ENCODE measurements at regions not wholly inside any gene's neighbourhood (a gene's known extent, or its start where the extent isn't known, plus 50 kb on each side); places are given as distances from the start of the nearest gene placed in this dataset.
"Not testable (repeated sequence)": the region's sequence is repeated elsewhere in the genome, so short reads cannot be mapped to it uniquely, and the experiment has no call there.

GRCh38 chr4:23105759-23106370 lies 413.1 kb downstream of the GBA3 start:
- DNase-seq (ENCODE audit: low read depth, low spot score), result no peak

DNA sequence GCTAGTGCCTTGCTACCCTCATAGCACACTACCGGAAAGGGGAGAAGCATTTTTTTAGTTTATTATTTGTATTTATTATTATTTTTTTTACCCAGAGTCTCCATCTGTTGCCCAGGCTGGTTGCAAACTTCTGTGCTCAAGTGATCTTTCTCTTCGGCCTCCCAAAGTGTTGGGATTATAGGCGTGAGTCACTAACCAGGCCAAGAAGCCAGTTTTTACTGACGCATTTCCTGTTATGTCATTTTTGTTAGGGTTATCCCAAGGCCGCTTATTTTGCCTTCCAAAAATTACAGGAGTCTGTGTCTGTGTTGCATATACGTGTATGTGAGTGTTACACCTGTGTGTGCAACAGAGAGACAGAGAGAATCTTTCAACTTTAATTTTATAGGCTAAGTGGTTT lies 404.5 kb downstream of the GBA3 start:
- no peak for DNase-seq (ENCODE audit: low read depth, low spot score)

GRCh38 chr4:23091711-23092110 lies 399.0 kb downstream of the GBA3 start:
- no peak for DNase-seq (ENCODE audit: low read depth, low spot score)

GRCh38 chr4:23085249-23085568 lies 392.5 kb downstream of the GBA3 start:
- no peak for DNase-seq (ENCODE audit: low read depth, low spot score)

GRCh38 chr4:23084559-23085248 lies 392.0 kb downstream of the GBA3 start:
- no peak for DNase-seq (ENCODE audit: low read depth, low spot score)

GRCh38 chr4:23083391-23083790 lies 390.7 kb downstream of the GBA3 start:
- DNase-seq (ENCODE audit: low read depth, low spot score), result no peak

- DNase-seq (ENCODE audit: low read depth, low spot score), result not testable (repeated sequence)
Observed at GRCh38 chr4:23080171-23080570, 387.4 kb downstream of the GBA3 start.

DNA sequence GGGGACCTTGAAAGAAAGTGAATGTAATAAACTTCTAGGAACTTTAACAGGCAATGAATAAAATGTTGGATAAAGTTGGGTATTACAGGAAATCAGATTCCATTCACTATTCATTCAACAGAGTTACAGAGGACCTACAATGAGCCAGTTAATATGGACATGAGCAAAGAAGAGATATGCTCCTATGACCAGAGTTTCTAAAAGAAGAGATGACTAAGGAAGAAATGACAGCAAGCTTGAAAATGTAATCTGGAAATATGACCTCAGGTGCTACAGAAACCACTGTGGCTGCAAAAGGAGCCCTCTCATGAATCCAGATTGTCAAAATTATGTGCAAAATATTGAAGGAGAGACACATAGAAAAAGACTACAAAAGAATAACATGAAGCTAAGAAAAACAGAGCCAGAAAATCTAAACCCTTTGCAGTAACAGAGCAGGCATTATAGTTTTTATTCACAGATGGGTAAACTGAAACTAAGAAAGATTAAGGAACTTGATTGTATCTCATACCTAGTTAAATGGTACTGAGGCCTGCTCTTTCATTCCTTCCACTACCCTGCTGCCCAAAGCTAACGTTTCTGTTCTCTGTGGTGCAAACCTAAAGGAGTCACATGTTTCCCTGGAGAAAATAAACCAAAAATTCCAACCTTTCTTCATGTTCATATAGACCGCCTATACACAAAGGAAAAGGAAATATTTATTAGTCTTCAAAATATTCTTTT lies 378.3 kb downstream of the GBA3 start:
- no peak for DNase-seq (ENCODE audit: low read depth, low spot score)

DNA sequence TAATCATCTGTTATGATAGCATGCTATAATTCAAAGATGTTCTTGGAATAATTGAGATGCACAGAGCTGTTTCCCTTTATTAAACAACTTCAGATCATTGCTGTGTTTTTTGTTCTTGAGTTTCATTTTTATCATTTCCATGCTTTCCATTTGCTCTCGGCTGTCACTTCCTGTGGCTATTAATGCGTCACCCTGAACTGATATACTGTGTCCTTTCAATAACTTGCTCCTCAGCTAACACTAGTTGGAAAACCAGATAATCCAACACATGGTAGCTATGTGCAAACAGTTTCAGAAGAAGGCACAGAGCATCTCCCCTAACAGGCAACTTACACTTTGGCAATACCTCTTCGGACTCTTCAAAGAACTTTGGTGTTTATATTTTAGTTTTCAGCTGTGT lies 376.0 kb downstream of the GBA3 start:
- DNase-seq (ENCODE audit: low read depth, low spot score), result no peak

DNA sequence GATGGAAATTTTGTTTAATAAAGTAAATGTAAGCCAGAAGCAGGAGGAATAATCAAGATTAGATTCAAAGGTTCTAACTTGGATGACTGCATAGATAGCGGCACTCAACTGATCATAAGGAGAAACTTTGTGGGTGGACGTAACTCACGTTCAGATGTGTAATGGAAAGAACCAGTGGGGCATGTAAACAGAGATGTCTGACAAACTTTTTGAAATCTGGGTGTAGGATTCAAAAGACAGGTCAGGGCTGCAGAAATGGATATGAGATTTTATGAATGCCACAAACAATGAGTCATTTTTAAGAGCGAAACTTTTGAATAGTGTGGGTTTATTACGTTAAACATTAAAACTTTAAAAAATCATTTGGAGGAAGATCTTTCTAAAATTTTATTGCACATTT lies 375.6 kb downstream of the GBA3 start:
- DNase-seq (ENCODE audit: low read depth, low spot score), result no peak

DNA sequence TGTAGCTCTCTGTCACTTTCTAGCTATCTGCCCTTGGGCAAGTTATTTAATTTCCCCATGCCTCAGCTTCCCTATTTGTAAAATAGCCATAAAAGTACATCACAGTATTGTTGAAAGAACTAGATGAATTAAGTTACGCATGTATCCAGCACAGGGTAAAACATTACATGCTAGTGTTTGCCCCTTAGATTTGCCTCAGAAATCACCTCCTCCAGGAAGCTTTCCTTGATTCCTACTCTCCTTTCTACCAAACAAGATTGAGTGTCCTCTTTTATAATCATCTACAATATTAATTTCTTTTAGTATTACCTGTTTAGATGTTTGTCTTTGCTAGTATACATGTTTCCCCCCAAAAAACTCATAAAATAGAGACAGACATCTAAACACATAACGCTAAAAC lies 369.5 kb downstream of the GBA3 start:
- DNase-seq (ENCODE audit: low read depth, low spot score), result no peak

GRCh38 chr4:23061431-23061830 lies 368.7 kb downstream of the GBA3 start:
- no peak for DNase-seq (ENCODE audit: low read depth, low spot score)

GRCh38 chr4:23060776-23061175 lies 368.0 kb downstream of the GBA3 start:
- DNase-seq (ENCODE audit: low read depth, low spot score), result no peak

- DNase-seq (ENCODE audit: low read depth, low spot score), result no peak
Observed at GRCh38 chr4:23058165-23058776, 365.5 kb downstream of the GBA3 start.

DNA sequence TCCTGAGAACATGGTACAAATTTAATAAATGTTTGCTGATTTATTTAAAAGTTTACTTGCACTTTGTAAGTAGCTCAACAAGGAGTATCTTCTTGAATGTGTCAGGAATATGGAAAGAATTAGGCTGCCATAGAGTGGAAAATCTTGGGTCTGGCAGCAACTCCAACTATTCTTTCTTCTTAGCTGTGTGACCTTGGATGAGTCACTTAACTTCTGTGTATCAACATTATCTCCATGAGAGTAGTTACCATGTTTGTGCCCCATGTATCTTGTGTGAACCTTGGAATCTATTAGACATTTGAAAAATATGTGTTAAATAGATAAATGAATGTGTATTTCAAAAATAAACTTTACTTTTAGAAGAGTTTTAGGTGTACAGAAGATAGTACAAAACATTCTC lies 348.8 kb downstream of the GBA3 start:
- DNase-seq (ENCODE audit: low read depth, low spot score), result no peak

DNA sequence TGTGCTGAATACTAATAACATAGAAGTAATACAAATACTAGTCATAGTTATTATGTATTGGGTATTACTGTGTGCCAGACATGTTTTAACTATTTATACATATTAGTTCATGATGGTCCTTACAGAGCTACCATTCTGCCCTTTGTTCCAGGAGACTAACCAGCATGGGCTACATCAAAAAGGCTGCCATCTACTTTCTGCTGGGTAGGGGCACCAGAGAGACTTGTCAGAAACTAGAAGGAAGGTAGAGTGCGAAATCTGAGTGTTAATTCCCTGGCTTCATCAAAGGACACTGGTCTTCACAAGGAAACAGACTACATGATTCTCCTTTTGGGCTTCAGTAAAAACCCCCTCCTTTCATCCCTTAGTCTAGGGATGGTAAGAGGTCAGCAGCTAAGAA lies 347.8 kb downstream of the GBA3 start:
- DNase-seq (ENCODE audit: low read depth, low spot score), result no peak

DNA sequence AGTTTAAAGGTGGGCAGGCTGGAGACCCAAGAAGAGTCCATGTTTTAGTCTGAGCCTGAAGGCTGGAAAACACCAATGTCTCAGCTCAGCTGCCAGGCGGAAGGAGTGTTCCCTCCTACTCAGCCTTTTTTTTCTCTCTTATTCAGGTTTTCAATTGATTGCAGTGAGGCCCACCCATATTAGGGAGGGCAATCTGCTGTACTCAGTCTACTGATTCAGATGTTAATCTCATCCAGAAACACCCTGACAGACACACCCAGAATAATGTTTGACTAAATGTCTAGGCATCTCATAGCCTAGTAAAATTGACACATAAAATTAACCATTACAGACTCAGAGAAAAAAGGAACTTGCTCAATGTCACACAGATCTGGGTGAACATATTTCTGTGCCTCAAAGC lies 347.1 kb downstream of the GBA3 start:
- DNase-seq (ENCODE audit: low read depth, low spot score), result no peak

DNA sequence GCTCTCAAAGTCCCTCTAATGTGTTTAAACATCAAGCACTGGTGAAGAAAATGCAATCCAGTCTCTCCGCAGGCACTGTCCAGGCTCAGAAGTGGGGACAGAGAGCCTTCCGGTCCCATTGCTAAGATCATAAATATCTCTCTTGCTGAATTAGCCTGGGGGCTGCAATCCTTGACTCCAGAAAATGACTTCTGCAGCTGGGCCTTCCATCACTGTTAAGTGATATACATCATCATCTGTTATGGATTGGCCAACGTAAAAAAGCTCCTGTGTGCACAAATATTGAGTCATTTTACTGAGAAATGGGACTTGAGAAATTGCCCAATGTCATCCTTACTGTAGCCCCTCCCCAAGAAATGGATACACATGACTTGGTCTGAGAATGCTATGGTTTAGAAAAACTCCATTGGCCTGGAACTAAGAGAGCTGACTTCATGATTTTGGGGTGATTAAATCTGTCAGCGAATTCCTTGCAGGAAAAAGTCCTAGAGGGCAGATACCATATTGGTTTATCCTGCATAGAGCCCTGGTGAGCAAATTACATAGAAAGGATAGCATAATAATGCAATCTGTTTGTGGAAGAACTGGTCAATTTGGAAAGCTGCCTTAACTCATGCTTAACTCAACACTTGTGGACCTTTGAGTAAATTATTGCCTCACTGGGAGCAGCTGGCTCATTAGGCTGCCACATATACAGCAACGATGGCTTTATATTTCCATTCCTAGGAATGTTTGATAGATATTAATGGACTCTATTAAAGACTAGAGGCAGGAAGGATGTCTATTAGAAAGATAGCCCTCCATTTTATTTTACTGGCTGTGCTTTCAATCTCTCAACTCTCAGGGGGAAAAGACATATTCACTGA lies 346.1 kb downstream of the GBA3 start:
- no peak for DNase-seq (ENCODE audit: low read depth, low spot score)

DNA sequence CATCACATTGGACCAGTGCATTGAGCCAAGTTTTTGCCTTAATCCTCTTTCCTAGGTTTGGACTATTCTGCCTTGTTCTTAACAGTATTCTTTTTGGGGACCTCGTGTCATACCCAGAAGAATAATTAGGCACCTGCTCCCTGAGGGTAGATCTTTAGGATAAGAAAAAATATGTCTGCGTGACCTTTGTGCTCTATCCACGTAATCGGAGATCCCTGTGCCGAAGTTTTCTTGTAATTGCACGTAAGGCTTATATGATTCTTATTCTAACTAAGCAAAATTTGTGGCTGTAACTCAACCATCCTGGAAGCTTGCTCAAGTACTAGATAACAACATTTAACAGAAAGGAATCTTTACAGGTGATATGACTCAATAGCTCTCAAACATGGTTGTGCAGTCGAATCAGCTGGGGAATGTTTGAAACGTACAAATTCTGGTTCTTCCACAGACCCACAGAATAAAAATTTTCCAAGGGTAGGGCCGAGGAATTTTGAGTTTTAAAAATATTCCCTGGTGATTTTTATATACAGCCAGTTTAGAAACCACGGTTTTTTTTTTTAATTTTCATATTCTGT lies 344.3 kb downstream of the GBA3 start:
- DNase-seq (ENCODE audit: low read depth, low spot score), result no peak

DNA sequence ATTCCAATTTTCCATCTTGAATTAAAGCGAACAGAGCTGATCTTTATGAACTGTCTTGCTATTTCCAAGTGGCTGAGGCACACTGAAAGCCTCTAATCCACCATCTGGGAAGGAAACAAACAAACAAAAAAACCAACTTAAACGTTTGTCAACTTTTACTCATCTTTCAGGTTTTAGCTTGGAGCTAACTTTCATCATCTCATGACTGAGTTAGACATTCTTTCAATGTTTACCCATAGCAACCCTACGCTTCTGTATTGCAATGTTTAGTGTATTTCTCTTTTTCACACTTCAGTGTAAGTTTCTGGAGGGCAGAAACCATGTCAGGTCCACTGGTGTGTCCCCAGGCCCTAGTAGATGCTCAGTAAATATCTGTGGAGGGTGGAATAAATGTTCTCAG lies 343.8 kb downstream of the GBA3 start:
- DNase-seq (ENCODE audit: low read depth, low spot score), result no peak

GRCh38 chr4:23035521-23036056 lies 342.9 kb downstream of the GBA3 start:
- DNase-seq (ENCODE audit: low read depth, low spot score), result no peak
